Ectodermal cell (in vitro differentiated cells): ENCODE measurements at regions not wholly inside any gene's neighbourhood (a gene's known extent, or its start where the extent isn't known, plus 50 kb on each side); places are given as distances from the start of the nearest gene placed in this dataset.
A peak's percentile ranks its signal among the peaks of the same experiment; 100 is the strongest.

ENCODE experiments used
- H3K27ac ChIP-seq: 2 replicates; pipeline ENCODE4 v1.7.0; 2013; ENCODE audit warnings: mild to moderate bottlenecking, low read depth, low read length; ENCODE audit not compliant: insufficient read depth, poor library complexity, severe bottlenecking
- H3K27me3 ChIP-seq: 2 replicates; pipeline ENCODE4 v1.7.0; 2013; ENCODE audit warnings: mild to moderate bottlenecking, low read length; ENCODE audit not compliant: insufficient read depth, control insufficient read depth, poor library complexity, severe bottlenecking
- H3K36me3 ChIP-seq: one replicate; pipeline ENCODE4 v1.7.0; 2013; ENCODE audit warnings: low read length; ENCODE audit not compliant: control insufficient read depth, insufficient read depth
- H3K4me1 ChIP-seq: one replicate; pipeline ENCODE4 v1.7.0; 2013; ENCODE audit warnings: low read length; ENCODE audit not compliant: control insufficient read depth, insufficient read depth
- H3K4me3 ChIP-seq: 2 replicates; pipeline ENCODE4 v1.7.0; 2013; ENCODE audit warnings: low read depth, low read length, control low read depth; ENCODE audit not compliant: insufficient read depth
- H3K9me3 ChIP-seq: 2 replicates; pipeline ENCODE4 v1.7.0; 2013; ENCODE audit warnings: mild to moderate bottlenecking, low read length, moderate library complexity; ENCODE audit not compliant: control insufficient read depth
- WGBS, 2 experiments: methylation state at CpG; one replicate each; pipeline ENCODE4 v1.1.7; 2013; ENCODE audit warnings: missing lambda C conversion rate in 2 of 2; 5-methylcytosine and 5-hydroxymethylcytosine counted together

DNA sequence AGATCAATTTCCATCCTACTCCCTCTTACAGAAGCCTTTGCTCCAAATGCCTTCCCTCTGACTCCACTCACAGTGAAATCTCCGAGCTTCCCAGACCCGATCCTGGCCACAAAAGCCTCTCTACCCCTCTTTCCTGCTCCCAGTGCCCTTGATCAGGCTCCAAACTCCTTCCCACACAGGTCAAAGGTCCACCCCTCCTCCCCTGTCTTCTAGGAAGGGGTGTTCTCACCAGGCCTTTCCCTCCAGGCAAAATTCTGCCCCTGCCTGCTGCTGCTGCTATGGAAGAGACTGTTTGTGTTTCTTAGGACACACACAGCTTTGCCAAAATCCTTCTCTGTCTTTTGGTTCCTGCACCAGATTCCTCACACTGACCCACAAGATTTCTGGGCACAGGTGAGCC lies 85.8 kb upstream of the ALDH1A1 start:
- no peak overlapping the region for H3K4me3 ChIP-seq
- H3K4me1 ChIP-seq: peaks cover 7% of the 10 kb centered on the region
- H3K27me3 ChIP-seq: no peaks in the 10 kb centered on the region
- H3K27ac ChIP-seq: peak overlapping the region; percentile 12
- WGBS, 2 experiments: 45 to 47% methylated on average over 2 of the region's 2 CpGs
- H3K9me3 ChIP-seq: no peaks in the 10 kb centered on the region
- H3K36me3 ChIP-seq: no peaks in the 10 kb centered on the region

DNA sequence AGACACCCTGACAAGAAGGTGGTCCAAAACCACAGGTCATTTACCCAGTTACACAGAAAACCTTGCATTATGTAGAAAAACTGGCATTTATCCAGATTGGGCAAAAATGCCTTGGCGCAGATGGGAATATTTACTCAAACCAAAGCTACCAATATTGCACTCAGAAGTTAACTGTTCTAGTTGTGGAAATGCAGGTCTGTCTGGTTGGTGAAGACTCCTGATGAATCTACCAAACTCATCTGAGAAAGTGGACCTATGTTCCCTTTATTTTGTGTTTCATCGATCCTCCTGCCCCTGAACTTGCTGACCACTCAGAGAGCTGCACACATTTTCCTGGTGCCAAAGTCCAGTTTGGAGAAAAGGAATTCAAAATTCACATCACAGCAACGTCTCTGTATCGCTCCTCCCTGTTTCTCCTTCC lies 85.2 kb upstream of the ALDH1A1 start:
- 87 to 92% methylated on average over 4 of the region's 4 CpGs for WGBS, 2 experiments
- Histone ChIP-seq H3K27ac (no peak overlapping the region), H3K4me1 (peaks cover 7% of the 10 kb centered on the region), H3K9me3 (no peaks in the 10 kb centered on the region), H3K4me3 (no peak overlapping the region), H3K36me3 (no peaks in the 10 kb centered on the region), H3K27me3 (no peaks in the 10 kb centered on the region)

DNA sequence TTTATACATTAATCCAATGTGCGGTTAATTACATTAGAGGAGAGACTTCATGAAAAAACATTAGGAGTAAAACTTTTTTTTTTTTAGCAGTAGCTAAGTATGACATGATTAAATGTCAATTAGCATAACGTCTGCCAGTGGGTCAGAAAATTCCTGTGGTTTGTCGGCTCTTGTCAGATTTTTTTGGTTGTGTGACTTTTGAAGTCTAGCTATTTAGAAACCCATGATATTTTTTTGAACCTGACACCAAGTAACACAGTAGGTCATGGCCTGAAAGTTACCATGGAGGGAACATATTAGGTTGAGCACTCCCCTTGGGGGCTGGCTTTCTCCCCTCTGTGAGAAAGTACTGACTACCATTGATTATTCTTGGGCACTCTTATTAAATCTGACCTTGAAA lies 84.8 kb upstream of the ALDH1A1 start:
- no peaks in the 10 kb centered on the region for H3K9me3 ChIP-seq
- H3K36me3 ChIP-seq: no peaks in the 10 kb centered on the region
- H3K27me3 ChIP-seq: no peaks in the 10 kb centered on the region
- peaks cover 7% of the 10 kb centered on the region for H3K4me1 ChIP-seq
- H3K4me3 ChIP-seq: no peak overlapping the region
- H3K27ac ChIP-seq: no peak overlapping the region
- 93 to 96% methylated on average over 3 of the region's 3 CpGs for WGBS, 2 experiments

DNA sequence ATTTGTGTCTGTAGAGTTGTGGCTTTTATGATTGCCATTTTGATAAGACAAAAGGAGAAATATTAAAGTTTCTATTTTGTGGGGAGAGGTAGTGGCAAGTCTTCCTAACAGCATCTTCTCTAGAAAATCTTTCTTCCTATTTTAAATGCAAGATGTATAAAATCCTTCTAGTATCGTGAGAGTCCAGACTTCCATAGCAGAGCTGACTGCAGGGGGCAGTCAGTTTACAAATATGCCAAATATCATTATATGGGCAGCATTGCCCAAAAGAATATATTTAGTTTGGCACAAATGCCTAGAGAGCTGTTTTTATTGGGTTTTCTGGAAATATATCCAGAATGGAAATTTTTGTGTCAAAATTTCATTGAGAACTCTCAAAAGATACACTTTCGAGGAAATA lies 82.1 kb upstream of the ALDH1A1 start:
- Histone ChIP-seq H3K4me1 (peaks cover 7% of the 10 kb centered on the region), H3K4me3 (no peak overlapping the region), H3K9me3 (no peaks in the 10 kb centered on the region), H3K27ac (no peak overlapping the region), H3K27me3 (no peaks in the 10 kb centered on the region), H3K36me3 (no peaks in the 10 kb centered on the region)
- 94 to 97% methylated on average over 2 of the region's 2 CpGs for WGBS, 2 experiments

DNA sequence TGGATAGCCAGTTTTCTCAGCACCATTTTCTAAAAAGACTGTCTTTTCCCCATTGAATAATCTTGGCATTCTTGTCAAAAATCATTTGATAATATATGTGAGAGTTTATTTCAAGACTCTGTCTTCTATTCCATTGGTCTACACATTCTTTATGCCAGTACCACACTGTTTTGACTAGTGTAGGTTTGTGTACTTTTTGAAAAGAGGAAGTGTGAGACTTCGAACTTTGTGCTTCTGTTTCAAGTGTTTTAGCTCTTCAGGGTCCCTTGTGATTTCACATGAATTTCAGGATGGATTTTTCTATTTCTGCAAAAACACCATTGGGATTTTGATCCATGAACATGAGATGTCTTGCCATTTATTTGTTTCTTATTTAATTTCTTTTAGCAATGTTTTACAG lies 78.5 kb upstream of the ALDH1A1 start:
- WGBS, 2 experiments: 88 to 94% methylated on average over 1 of the region's 1 CpG
- Histone ChIP-seq H3K27ac (no peak overlapping the region), H3K36me3 (no peaks in the 10 kb centered on the region), H3K9me3 (no peaks in the 10 kb centered on the region), H3K4me1 (no peaks in the 10 kb centered on the region), H3K27me3 (no peaks in the 10 kb centered on the region), H3K4me3 (no peak overlapping the region)

DNA sequence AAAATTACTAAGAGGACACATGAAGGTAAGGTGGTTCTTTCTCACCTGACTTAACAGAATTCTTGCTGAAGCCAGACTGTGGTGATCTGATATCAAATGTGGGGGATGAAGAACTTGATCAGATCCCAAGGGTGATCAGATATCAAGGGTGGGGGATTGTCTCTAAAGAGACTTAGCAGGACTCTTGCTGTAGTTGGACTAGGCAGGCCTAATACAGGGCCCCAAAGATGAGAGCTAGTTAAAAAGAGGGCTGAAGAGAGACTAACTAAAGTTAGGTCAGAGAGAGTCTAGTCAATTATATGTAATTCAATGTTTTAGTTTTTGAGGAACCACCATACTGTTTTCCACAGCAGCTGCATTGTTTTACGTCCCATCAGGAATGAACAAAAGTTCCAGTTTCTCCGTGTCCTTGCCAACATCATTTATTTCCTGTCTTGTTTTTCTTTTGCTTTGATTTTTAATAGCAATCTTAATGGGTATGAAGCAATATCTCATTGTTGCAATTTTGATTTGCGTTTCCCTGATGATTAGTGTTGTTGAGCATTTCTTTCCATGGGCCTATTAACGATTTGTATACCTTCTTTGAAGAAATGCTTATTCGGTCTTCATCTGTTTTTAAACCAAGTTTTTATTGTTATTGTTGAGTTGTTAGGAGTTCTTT lies 77.6 kb upstream of the ALDH1A1 start:
- no peak overlapping the region for H3K4me3 ChIP-seq
- H3K9me3 ChIP-seq: no peaks in the 10 kb centered on the region
- 91 to 92% methylated on average over 5 of the region's 5 CpGs for WGBS, 2 experiments
- H3K4me1 ChIP-seq: no peaks in the 10 kb centered on the region
- H3K27me3 ChIP-seq: no peaks in the 10 kb centered on the region
- no peak overlapping the region for H3K27ac ChIP-seq
- no peaks in the 10 kb centered on the region for H3K36me3 ChIP-seq

DNA sequence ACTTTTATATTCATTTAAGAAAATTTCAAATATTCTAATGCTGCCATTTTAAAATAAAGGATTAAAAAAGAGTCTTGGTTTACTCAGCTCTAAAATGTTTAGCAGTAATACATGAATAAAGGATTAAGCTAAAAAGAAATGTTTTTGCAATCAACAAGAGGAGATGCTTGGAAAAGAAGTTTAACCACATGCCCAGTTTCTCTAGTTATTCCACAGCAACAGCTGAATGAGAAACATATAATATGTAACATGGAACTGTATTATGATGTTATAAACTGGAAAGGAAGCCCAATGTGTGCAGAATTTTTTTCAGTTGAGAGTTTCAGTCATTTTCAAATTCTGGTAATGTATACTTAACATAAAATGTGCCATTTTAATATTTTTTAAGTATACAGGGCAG lies 76.5 kb upstream of the ALDH1A1 start:
- no peak overlapping the region for H3K27ac ChIP-seq
- no peak overlapping the region for H3K4me3 ChIP-seq
- H3K27me3 ChIP-seq: no peaks in the 10 kb centered on the region
- H3K36me3 ChIP-seq: no peaks in the 10 kb centered on the region
- no peaks in the 10 kb centered on the region for H3K9me3 ChIP-seq
- no peaks in the 10 kb centered on the region for H3K4me1 ChIP-seq

DNA sequence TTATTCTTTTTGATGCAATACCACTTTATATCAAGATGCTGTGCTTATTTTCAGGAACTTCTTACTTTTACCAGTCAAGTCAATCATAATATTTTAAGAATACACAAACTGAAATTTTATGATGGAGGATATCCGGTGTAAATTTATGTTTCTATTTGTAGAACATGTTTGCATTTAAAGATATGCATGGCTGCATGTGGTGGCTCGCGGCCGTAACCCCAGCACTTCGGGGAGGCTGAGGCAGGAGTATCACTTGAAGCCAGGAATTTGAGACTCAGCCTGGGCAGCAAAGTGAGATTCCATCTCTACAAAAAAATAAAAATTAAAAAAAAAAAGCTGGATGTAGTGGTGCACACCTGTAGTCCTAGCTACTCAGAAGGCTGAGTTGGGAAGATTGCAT lies 73.5 kb upstream of the ALDH1A1 start:
- H3K4me1 ChIP-seq: no peaks in the 10 kb centered on the region
- no peak overlapping the region for H3K27ac ChIP-seq
- WGBS, 2 experiments: 96 to 97% methylated on average over 5 of the region's 5 CpGs
- H3K27me3 ChIP-seq: no peaks in the 10 kb centered on the region
- H3K36me3 ChIP-seq: no peaks in the 10 kb centered on the region
- H3K4me3 ChIP-seq: no peak overlapping the region
- H3K9me3 ChIP-seq: no peaks in the 10 kb centered on the region

DNA sequence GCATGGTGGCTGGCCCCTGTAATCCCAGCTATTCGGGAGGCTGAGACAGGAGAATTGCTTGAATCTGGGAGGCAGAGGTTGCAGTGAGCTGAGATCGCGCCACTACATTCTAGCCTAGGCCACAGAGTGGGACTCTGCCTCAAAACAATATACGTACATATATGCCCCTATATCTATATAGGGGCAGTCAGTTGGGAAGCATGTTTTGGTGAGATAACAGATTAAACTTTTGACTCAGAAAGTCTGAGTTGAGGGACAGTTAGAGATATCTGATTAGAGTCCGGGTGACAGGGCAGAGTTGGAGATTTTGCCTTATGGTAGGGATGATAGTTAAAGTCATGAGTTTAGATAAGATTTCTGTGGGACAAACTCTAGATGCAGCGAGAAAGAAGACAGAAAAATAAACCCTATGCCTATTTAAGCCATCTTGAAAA lies 71.8 kb upstream of the ALDH1A1 start:
- WGBS, 2 experiments: 96 to 97% methylated on average over 5 to 6 of the region's 6 CpGs
- no peak overlapping the region for H3K27ac ChIP-seq
- no peaks in the 10 kb centered on the region for H3K9me3 ChIP-seq
- no peak overlapping the region for H3K4me3 ChIP-seq
- no peaks in the 10 kb centered on the region for H3K4me1 ChIP-seq
- H3K27me3 ChIP-seq: no peaks in the 10 kb centered on the region
- H3K36me3 ChIP-seq: no peaks in the 10 kb centered on the region

DNA sequence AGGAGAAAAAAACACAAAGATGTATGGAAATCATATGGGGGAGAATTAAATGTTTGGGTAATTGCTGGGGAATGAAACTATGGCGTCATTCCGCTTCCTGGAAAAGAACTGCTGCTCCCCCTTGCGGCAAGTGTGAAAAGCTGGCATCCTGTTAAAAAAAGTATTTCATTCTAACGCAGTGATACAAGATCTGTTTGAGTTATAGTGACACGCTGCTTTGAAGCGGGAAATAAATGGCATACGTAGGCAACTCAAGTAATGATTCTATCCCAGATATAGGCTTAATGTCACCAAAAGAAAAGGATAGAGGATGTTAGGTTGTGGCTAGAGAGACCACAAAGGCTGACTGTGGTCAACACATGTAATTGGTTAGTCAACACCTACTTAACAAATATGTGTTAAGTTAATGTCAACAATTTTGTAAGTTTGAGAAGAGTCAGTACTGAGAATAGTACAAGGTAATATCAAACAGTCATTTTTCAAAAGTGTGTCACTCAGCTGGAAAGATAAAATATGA lies 70.2 kb upstream of the ALDH1A1 start:
- WGBS, 2 experiments: 22 to 27% methylated on average over 7 of the region's 7 CpGs
- no peaks in the 10 kb centered on the region for H3K36me3 ChIP-seq
- H3K27ac ChIP-seq: no peak overlapping the region
- no peaks in the 10 kb centered on the region for H3K27me3 ChIP-seq
- no peak overlapping the region for H3K4me3 ChIP-seq
- H3K9me3 ChIP-seq: no peaks in the 10 kb centered on the region
- no peaks in the 10 kb centered on the region for H3K4me1 ChIP-seq

DNA sequence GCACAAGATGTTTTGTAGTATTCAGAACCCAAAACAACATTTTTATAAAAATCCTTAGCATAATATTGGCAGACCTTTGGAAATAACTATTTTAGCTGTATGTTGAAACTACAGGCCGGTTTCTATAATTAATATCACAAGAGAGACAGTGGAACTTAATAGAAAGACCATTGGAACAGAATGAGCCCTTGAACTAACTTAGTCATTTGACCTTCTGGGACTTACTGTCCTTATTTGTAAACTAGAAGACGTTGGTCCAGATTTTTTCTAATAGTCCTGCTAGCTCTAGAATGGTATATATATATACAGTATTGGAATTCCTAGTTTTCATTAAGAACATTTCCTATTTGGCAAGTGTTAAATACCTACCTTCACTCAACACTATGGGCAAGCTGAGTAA lies 69.5 kb upstream of the ALDH1A1 start:
- H3K36me3 ChIP-seq: no peaks in the 10 kb centered on the region
- H3K4me1 ChIP-seq: no peaks in the 10 kb centered on the region
- no peaks in the 10 kb centered on the region for H3K27me3 ChIP-seq
- 85% methylated on average over 2 of the region's 2 CpGs; no CpG with 5 or more reads in 1 of the 2 experiments for WGBS, 2 experiments
- H3K9me3 ChIP-seq: no peaks in the 10 kb centered on the region
- H3K4me3 ChIP-seq: no peak overlapping the region
- no peak overlapping the region for H3K27ac ChIP-seq
